GM18498 (cell line): ENCODE measurements at regions not wholly inside any gene's neighbourhood (a gene's known extent, or its start where the extent isn't known, plus 50 kb on each side); places are given as distances from the start of the nearest gene placed in this dataset.
A peak's percentile ranks its signal among the peaks of the same experiment; 100 is the strongest.

Experiments
- ATAC-seq: cut with Tn5 transposase; IDR thresholded peaks from one replicate; pipeline ENCODE4 v1.9.1; 2021; ENCODE audit warnings: mild to moderate bottlenecking, moderate library complexity; ENCODE audit not compliant: unreplicated experiment

DNA sequence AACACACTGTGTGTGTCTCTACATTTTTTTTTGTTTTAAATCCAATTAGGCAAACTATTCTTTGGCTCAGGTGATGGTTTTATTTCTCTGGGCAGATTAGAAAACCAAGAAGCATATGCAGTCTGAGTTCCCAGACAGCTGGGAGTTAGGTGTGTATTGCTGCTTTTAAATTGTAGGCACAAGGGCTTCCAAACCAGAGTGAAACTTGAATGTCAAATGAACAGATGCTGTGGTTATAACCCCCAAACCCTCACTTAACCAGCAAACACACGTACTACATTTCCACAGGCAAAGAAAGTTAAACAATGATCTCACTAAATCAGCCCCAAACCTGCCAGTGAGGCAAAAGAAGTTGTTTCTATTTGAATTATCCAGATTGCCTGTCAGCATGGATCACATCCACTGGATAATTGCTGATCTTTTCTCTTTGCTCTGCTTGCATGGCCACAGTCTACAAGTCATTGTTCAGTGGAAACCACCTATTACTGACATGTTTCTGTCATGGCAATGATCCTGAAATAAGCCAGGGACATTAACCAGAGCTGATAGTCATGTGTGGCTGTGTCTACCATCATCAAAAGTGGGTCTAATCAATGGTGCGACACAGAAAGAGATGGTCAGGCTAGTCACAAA lies 576.5 kb upstream of the PLXNA2 start:
- no peak for ATAC-seq

- ATAC-seq, result no peak
Measured at GRCh38 chr1:208821939-208822338, 577.8 kb upstream of the PLXNA2 start.

DNA sequence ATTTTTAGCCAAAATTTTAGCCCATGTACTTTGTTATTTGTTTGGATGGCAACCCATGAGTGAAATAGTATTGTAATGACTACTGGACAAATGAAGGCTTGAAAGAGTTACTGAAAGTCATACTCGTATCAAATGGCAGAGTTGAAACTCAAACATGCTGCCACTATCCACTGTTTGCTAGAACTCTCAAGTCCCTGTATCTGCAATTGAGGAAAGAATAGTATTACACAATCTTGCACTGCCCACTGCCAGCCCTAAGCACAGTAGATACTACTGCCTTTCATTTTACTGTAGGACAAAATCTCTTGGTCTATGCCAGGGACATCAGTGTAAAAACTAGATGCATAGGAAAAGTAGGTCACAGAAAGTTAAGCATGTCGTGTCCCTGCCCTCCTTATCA lies 581.1 kb upstream of the PLXNA2 start:
- ATAC-seq, result no peak

GRCh38 chr1:208829595-208829994 lies 585.4 kb upstream of the PLXNA2 start:
- no peak for ATAC-seq

DNA sequence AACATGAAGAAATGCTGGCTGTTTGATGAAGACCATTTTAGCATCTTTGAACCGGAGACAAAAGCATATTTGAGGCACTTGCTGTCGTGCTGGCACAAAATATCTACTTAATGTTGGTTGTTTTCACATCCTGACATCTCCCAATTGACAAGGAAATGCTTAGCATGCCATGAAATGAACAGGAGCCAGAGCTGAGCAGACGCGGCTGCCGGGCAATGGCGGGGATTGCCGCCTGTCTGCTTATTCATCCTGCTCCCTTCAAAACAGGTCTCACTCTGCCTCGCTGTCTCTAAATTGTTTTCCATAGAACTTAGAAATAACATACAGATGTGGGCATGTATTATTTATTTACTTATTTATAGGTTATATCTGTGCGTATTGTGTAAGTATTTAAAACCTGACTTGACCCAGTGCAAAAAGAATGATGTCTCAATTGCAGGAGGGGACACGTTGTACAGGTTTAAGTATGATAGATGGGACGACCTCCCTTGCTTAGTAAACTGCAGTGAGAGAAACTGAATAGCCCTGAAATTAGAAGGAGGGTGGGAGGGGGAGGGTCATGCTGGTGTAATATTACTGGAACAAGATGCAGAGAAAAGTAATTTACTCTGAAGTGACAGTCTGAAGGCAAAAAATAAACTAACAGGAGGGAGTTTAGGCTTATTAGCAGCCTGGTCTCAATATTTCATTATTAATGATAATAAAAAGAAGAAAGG lies 590.4 kb upstream of the PLXNA2 start:
- no peak for ATAC-seq

DNA sequence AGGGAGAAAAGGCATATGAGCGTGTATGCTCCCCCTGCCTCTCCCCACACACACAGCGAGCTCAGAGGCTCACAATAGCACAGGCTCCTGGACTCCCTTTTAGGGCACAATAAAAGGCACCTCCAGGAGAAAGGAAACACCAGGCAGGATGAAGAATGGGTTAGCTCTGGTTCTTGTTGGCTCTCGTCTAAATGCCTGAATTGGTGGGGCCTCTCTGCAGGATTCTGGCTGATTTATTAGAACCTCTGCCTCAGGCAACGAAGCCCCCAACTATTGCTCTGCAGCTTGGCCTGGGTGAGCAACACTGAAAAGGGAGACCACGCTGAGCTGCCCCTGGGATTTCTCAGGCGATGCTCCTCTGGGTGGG lies 590.9 kb upstream of the PLXNA2 start:
- no peak for ATAC-seq

GRCh38 chr1:208835781-208836180 lies 591.6 kb upstream of the PLXNA2 start:
- no peak for ATAC-seq

GRCh38 chr1:208837242-208837641 lies 593.1 kb upstream of the PLXNA2 start:
- ATAC-seq, result no peak

- no peak for ATAC-seq
Measured at GRCh38 chr1:208841436-208841835, 597.3 kb upstream of the PLXNA2 start.

DNA sequence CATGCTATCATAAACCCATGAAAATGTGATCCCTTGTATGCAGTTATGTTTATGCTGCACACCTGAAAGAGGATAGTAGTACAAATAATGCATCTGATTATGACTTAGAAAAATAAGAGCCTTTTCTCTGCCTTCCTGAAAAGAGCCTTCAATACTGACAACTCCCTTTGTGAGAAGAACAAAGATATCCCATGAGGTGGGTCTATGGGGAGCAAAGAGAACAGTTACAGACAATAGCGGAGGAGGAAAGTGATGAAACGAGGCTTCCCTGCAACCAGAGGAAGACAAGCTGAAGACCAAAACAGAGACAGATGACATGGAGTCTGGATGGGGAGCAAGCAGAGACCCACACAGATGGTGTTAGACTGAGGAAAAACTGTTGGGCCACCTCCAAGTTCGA lies 598.3 kb upstream of the PLXNA2 start:
- no peak for ATAC-seq

DNA sequence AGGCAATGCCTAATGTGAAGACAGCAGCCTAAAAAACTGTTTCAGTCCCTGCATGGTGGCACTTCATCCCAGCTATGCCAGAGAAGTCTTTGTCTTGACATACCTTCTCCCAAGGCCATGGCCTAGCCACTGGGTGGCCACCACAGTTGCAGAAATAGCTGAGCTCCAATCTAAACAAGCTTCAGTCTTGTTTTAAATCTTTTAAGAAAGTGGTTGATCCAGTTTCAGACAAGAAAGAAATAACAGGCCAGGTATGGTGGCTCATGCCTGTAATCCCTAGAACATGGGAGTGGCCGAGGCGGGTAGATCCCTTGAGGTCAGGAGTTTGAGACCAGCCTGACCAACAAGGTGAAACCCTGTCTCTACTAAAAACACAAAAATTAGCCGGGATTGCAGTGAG lies 600.0 kb upstream of the PLXNA2 start:
- ATAC-seq, result no peak

DNA sequence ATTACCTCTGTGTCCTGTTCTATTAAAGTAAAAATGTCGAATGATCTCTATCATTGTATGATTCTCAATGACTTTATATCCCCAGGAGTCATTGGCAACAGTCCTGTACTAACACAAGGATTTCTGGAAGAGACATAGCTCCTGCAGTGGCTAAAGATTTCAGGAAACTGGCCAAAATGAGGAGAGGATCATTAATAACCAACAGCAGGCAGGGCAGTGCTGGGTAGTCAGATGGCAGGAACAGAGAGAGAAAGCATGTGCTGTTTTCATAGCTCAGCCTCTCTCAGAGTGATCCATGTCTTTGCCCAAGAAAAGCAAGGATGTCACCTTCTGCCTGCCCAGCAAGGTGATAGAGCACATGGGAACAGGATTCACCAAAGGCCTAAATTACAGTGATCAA lies 604.7 kb upstream of the PLXNA2 start:
- ATAC-seq, result no peak

GRCh38 chr1:208850442-208850841 lies 606.3 kb upstream of the PLXNA2 start:
- ATAC-seq, result no peak

GRCh38 chr1:208851366-208851765 lies 607.2 kb upstream of the PLXNA2 start:
- ATAC-seq, result no peak

- no peak for ATAC-seq
Measured at GRCh38 chr1:208852911-208853310, 608.7 kb upstream of the PLXNA2 start.

- ATAC-seq, result peak; percentile 89
Measured at GRCh38 chr1:208855403-208855802, 611.2 kb upstream of the PLXNA2 start.

GRCh38 chr1:208857465-208857864 lies 613.3 kb upstream of the PLXNA2 start:
- ATAC-seq, result no peak

DNA sequence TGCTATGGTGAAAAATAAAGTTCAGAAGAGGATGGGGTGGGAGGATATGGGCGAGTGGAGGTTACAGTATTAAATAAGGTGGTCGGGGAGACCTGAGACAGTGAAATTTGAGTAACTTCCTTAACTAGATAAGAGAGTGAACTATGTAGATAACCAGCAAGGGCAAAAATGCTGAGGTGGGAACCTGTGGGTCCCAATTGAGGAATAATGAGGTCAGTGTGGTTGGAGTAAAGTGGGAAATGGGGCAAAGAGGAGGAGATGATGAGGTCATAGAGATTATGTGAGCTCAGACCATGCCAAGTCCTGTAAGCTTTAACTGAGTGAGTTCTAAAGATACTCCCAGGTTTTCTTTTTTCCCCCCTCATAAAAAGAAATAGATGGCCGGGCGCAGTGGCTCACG lies 614.6 kb upstream of the PLXNA2 start:
- no peak for ATAC-seq

GRCh38 chr1:208864366-208864965 lies 620.3 kb upstream of the PLXNA2 start:
- no peak for ATAC-seq

GRCh38 chr1:208866386-208866955 lies 622.3 kb upstream of the PLXNA2 start:
- ATAC-seq, result no peak

- no peak for ATAC-seq
Measured at GRCh38 chr1:208868554-208868953, 624.4 kb upstream of the PLXNA2 start.

- ATAC-seq, result no peak
Measured at GRCh38 chr1:208874915-208875314, 630.7 kb upstream of the PLXNA2 start.
